ENCODE measurements at regions not wholly inside any gene's neighbourhood (a gene's known extent, or its start where the extent isn't known, plus 50 kb on each side); places are given as distances from the start of the nearest gene placed in this dataset.
"Not testable (repeated sequence)": the region's sequence is repeated elsewhere in the genome, so short reads cannot be mapped to it uniquely, and the experiment has no call there.

DNA sequence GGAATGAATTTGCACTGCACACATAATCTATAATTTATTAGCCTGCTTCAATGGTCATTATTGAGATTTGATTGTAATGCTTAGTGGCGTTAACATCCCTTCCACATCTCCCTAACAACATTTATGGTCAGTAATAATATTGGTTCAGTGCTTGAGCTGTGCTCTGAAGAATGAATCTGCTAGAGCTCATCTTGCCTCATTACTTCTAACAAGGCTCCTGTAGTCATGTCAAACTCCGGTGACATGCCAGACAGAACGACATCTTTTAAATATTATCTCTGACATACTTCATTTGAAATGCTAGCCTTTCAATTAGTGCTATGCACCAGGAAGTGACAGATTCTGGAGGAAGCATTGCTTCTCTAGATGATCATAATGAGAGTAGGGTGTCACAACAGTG, 240.3 kb upstream of the BTBD3 start:
- DNase-seq (ENCODE audit: low read depth in 2 of 2) = no peak

- DNase-seq (ENCODE audit: low read depth in 2 of 2) = no peak
These were observed 239.9 kb upstream of the BTBD3 start for GRCh38 chr20:11677836-11678235.

GRCh38 chr20:11682285-11682684, 235.4 kb upstream of the BTBD3 start:
- no peak for DNase-seq (ENCODE audit: low read depth in 2 of 2)

- DNase-seq (ENCODE audit: low read depth in 2 of 2) = no peak
These were observed 231.5 kb upstream of the BTBD3 start for GRCh38 chr20:11686195-11686594.

DNA sequence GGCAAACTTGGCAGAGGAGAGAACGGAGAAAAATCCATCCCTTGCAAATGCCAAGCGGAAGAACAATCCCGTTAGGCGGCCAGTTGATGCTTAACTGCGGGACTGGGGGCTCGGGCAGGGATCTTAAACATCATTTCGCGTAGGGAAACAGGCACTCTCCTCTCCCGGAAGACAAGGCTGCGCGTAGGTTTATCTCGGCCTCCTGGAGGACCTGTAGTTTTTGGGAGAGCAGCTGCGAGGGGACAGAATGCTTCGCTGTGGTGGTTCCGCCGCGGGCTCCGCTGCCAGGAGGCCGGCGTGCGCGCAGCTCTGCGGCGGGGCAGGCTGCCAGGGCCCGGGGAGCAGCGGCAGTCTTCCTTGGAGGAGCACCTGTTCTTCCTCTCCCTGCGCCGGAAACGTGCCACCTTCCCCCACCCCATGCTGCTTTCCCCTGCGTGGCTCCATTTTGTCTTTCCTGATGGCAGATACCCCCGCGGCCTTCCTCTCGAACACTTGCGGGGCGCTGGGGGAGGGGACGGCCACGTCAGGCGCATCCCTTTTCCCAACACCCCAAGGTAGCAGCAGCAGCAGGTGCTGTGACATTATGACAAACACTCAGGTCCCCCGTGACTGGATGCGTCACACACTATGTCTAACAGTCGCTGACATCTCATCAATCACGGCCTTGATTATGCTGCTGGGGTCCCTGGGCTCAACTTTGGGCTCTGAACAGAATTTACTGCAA, 230.7 kb upstream of the BTBD3 start:
- no peak for DNase-seq (ENCODE audit: low read depth in 2 of 2)

- no peak for DNase-seq (ENCODE audit: low read depth in 2 of 2)
These were observed 230.0 kb upstream of the BTBD3 start for GRCh38 chr20:11687546-11688292.

DNA sequence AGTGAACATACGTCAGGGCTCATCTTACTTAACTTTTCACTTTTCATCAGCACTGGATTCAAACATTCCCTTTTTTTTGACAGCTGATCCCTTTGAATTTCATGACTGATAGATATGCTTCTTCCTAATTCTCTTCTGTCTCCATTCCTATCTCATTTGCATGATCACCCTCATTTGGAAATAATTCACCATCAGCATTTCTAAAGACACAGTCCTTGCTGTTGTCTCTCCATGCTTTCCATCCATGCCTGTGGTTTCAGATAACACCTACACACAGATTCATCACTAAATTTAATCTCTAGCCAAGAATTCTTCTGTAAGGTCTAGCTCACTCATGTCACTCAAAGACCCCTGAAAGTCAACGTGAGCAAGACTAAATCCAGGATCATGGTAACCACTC, 228.4 kb upstream of the BTBD3 start:
- no peak for DNase-seq (ENCODE audit: low read depth in 2 of 2)

- no peak for DNase-seq (ENCODE audit: low read depth in 2 of 2)
These were observed 225.9 kb upstream of the BTBD3 start for GRCh38 chr20:11691766-11692165.

GRCh38 chr20:11692567-11692966, 225.1 kb upstream of the BTBD3 start:
- DNase-seq (ENCODE audit: low read depth in 2 of 2) = no peak

- DNase-seq (ENCODE audit: low read depth in 2 of 2) = no peak
These were observed 223.2 kb upstream of the BTBD3 start for GRCh38 chr20:11694467-11694866.

DNA sequence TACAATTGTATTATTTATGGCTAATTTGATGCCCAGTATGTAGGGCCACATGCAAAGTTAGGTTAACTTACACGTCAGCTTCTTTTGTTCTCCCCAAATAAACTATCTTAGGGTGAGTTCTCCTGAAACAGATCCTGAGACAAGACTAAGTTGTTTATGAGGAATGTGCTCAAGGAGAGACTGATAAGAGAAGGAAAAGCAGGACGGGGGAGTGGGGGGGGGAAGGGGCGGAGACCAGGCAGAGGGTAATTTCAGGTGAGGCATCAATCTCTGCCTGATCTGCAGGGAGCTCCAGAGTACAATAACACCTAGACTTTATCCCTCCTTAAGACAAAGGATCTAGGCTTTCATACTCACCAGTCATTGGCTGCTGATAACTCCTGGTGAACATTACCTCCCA, 220.6 kb upstream of the BTBD3 start:
- DNase-seq (ENCODE audit: low read depth in 2 of 2) = no peak

- DNase-seq (ENCODE audit: low read depth in 2 of 2) = no peak
These were observed 220.0 kb upstream of the BTBD3 start for GRCh38 chr20:11697646-11698045.

GRCh38 chr20:11698124-11698523, 219.6 kb upstream of the BTBD3 start:
- no peak for DNase-seq (ENCODE audit: low read depth in 2 of 2)

DNA sequence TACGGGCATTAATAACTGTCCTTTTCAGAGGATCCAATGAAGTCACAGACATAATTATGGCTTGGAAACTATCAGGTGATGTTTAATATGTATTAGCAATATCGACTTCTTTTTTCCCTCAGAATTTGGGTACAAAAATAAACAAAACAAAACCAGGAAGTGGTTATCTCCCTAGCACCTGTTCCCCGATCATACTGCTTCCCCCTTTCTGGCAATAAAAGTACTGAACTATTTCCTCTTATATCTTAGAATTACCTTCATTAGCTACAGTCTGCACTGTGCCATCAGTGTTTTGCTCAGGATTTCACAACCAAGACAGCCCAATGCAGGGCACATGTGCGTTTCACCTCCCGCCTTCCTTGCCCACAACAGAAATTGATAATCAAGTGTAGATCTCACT, 216.9 kb upstream of the BTBD3 start:
- DNase-seq (ENCODE audit: low read depth in 2 of 2) = no peak

DNA sequence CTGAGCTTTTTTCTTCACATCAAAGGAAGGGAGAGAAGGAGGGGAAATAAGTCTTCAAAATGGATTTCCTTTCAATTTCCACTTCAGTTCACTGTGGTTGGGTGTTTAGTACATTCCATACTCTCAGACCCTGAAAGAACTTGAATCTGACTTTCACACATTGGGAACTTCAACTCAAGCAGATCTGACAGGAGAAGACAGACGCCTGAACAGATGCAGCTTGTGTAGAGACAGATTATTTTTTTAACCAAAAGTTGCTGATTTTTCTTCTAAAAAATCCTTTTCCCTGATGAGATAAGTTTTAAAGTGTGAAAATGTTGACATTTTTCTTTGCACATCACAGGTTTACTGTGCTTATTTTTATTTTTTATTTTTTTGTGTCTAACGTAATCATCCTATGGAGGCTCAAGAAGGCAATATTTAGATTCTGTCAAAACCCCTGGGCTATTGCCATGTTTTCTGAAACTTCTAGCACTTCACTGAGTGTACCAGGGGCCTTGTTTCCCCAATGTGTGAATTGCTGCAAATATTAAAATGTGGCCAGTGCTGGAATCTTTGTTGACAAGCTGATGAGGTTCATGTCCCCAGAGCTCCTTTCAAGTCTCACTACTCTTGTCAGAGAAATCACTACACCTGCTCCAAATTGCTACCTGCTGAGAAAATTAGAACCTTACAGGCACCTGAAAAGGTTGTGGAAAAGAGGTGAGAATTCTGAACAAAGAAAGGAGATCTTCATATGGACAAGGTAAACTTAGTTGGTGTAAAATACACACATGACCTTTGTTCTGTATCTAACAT, 214.8 kb upstream of the BTBD3 start:
- DNase-seq (ENCODE audit: low read depth in 2 of 2) = no peak

- DNase-seq (ENCODE audit: low read depth in 2 of 2) = no peak
These were observed 212.2 kb upstream of the BTBD3 start for GRCh38 chr20:11705512-11705911.

GRCh38 chr20:11708223-11708622, 209.5 kb upstream of the BTBD3 start:
- not testable (repeated sequence) for DNase-seq (ENCODE audit: low read depth in 2 of 2)

DNA sequence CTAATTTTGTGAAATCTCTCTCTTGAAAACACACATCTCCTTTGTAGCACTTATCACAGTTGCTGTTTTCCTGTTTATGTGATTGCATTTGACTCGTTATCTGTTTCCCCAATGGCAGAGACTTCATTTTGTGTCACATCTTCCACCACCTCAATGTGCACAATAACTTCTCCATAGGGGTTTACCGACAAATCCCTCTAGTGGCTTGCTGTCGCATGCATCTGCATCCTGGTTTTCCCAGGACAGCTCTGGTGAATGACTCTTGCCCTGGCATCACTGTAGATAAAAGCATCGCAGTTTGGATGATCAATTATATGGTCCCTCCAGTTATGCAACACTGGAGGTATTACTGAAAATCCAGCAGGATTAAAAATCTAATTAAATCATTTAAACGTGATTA, 206.5 kb upstream of the BTBD3 start:
- no peak for DNase-seq (ENCODE audit: low read depth in 2 of 2)

GRCh38 chr20:11712639-11713160, 205.0 kb upstream of the BTBD3 start:
- DNase-seq (ENCODE audit: low read depth in 2 of 2) = no peak

DNA sequence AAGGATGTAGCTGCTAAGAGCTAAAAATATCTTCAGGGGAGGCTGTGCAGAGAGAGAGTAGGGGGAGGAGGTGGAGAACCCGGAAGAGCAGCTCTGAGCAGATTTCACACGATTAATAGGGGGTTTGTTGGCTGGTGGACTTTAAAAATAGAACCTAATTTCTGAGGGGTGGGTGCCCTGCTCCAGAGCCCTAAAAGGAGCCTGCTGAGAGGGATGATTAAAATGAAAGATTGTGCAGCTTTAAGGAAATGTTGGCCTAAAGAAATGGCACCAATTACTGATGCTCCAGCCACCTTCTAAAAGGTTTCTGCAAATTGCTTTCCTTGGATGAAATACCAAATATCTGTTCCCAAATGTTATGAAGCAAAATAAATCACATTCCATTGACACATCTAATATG, 202.8 kb upstream of the BTBD3 start:
- no peak for DNase-seq (ENCODE audit: low read depth in 2 of 2)

GRCh38 chr20:11716239-11716944, 201.3 kb upstream of the BTBD3 start:
- DNase-seq (ENCODE audit: low read depth in 2 of 2) = no peak

DNA sequence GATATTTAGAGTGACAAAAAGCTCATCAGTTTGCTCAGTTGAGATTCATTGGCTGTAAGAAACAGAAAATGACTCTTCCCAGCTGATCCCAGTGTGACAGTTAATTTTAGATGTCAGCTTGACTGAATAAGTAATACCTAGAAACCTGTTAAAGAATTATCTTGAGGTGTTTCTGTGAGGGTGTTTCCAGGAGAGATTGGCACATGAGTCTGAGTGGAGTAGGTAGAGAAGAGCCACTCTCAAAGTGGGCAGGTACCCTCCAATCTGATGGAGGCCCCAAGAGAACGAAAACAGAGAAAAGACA, 200.8 kb upstream of the BTBD3 start:
- no peak for DNase-seq (ENCODE audit: low read depth in 2 of 2)
